HG02759 (cell line): ENCODE measurements at regions not wholly inside any gene's neighbourhood (a gene's known extent, or its start where the extent isn't known, plus 50 kb on each side); places are given as distances from the start of the nearest gene placed in this dataset.
"Not testable (repeated sequence)": the region's sequence is repeated elsewhere in the genome, so short reads cannot be mapped to it uniquely, and the experiment has no call there.

ENCODE experiments used
- ATAC-seq: cut with Tn5 transposase; IDR thresholded peaks from one replicate; pipeline ENCODE4 v1.9.1; 2021; ENCODE audit warnings: mild to moderate bottlenecking, moderate library complexity; ENCODE audit not compliant: unreplicated experiment

GRCh38 chr5:27463446-27464149 is 425.2 kb upstream of the CDH9 start:
- no peak for ATAC-seq

- ATAC-seq, result no peak
These were observed 424.6 kb upstream of the CDH9 start for GRCh38 chr5:27462936-27463335.

GRCh38 chr5:27458287-27458686 is 419.9 kb upstream of the CDH9 start:
- ATAC-seq, result no peak

GRCh38 chr5:27451377-27451776 is 413.0 kb upstream of the CDH9 start:
- ATAC-seq, result no peak

GRCh38 chr5:27450607-27451006 is 412.2 kb upstream of the CDH9 start:
- ATAC-seq, result no peak

GRCh38 chr5:27439383-27439782 is 401.0 kb upstream of the CDH9 start:
- not testable (repeated sequence) for ATAC-seq

- ATAC-seq, result no peak
These were observed 399.3 kb upstream of the CDH9 start for GRCh38 chr5:27437594-27438200.

GRCh38 chr5:27434335-27434734 is 395.9 kb upstream of the CDH9 start:
- ATAC-seq, result no peak

GRCh38 chr5:27414099-27414498 is 375.7 kb upstream of the CDH9 start:
- no peak for ATAC-seq

GRCh38 chr5:27412384-27412783 is 374.0 kb upstream of the CDH9 start:
- no peak for ATAC-seq

GRCh38 chr5:27406020-27406419 is 367.6 kb upstream of the CDH9 start:
- no peak for ATAC-seq

GRCh38 chr5:27403243-27403882 is 365.0 kb upstream of the CDH9 start:
- ATAC-seq, result no peak

- ATAC-seq, result no peak
These were observed 364.4 kb upstream of the CDH9 start for GRCh38 chr5:27402828-27403227.

- ATAC-seq, result no peak
These were observed 358.6 kb upstream of the CDH9 start for GRCh38 chr5:27396998-27397397.

GRCh38 chr5:27392716-27393115 is 354.3 kb upstream of the CDH9 start:
- ATAC-seq, result no peak

GRCh38 chr5:27389696-27390095 is 351.3 kb upstream of the CDH9 start:
- ATAC-seq, result no peak

- no peak for ATAC-seq
These were observed 350.4 kb upstream of the CDH9 start for GRCh38 chr5:27388755-27389154.

GRCh38 chr5:27387535-27388073 is 349.2 kb upstream of the CDH9 start:
- ATAC-seq, result no peak

GRCh38 chr5:27381686-27382085 is 343.3 kb upstream of the CDH9 start:
- ATAC-seq, result no peak

GRCh38 chr5:27377626-27378025 is 339.2 kb upstream of the CDH9 start:
- ATAC-seq, result no peak

GRCh38 chr5:27353970-27354369 is 315.6 kb upstream of the CDH9 start:
- ATAC-seq, result no peak

- ATAC-seq, result no peak
These were observed 315.2 kb upstream of the CDH9 start for GRCh38 chr5:27353540-27353939.
